Suppressor macrophage treated with lipopolysaccharide for 1 hour (primary cell): ENCODE measurements at regions not wholly inside any gene's neighbourhood (a gene's known extent, or its start where the extent isn't known, plus 50 kb on each side); places are given as distances from the start of the nearest gene placed in this dataset.

Source experiments
- DNase-seq, 3 donors: peaks; one replicate each; pipeline ENCODE4 v3.0.0-alpha.2; 2020 to 2022

- no peak for DNase-seq
These were observed 56.5 kb upstream of the RAI14 start for GRCh38 chr5:34599471-34600117.

- no peak for DNase-seq
These were observed 56.0 kb upstream of the RAI14 start for GRCh38 chr5:34600118-34600493.

GRCh38 chr5:34603378-34603777 lies 52.8 kb upstream of the RAI14 start:
- DNase-seq, result no peak

- no peak for DNase-seq
These were observed 51.9 kb upstream of the RAI14 start for GRCh38 chr5:34604119-34604675.

- no peak for DNase-seq
These were observed 50.0 kb upstream of the RAI14 start for GRCh38 chr5:34606101-34606500.
